ENCODE measurements at regions not wholly inside any gene's neighbourhood (a gene's known extent, or its start where the extent isn't known, plus 50 kb on each side); places are given as distances from the start of the nearest gene placed in this dataset.
"Not testable (repeated sequence)": the region's sequence is repeated elsewhere in the genome, so short reads cannot be mapped to it uniquely, and the experiment has no call there.

- TF ChIP-seq FOXA1 (IDR thresholded peaks at IDR 0.05) (no peak), SUZ12 (IDR thresholded peaks at IDR 0.05) (no peak), HDGF (IDR thresholded peaks at IDR 0.05; ENCODE audit: borderline replicate concordance) (no peak), FOXM1 (IDR thresholded peaks at IDR 0.05; ENCODE audit: borderline replicate concordance) (no peak), ELF4 (IDR thresholded peaks at IDR 0.05) (no peak), ZNF384 (IDR thresholded peaks at IDR 0.05) (no peak), FOXK2 (IDR thresholded peaks at IDR 0.05) (no peak), LEF1 (IDR thresholded peaks at IDR 0.05; ENCODE audit: borderline replicate concordance) (no peak), L3MBTL2 (conservative IDR thresholded peaks at IDR 0.05) (no peak), PKNOX1 (IDR thresholded peaks at IDR 0.05) (no peak), SP1 (IDR thresholded peaks at IDR 0.05) (no peak), CTBP1 (IDR thresholded peaks at IDR 0.05; ENCODE audit: borderline replicate concordance) (no peak)
- no peak for DNase-seq (ENCODE audit: extremely low spot score)
- ChIA-PET POLR2A (no interaction called here), CTCF (no interaction called here)
Observed at GRCh38 chr13:30535046-30535445, 69.3 kb upstream of the HMGB1 start.

GRCh38 chr13:30545320-30545719 lies 72.4 kb upstream of the USPL1 start:
- no peak for DNase-seq (ENCODE audit: extremely low spot score)
- CTCF ChIA-PET = no interaction called here
- TF ChIP-seq SUZ12 (IDR thresholded peaks at IDR 0.05) (no peak), PKNOX1 (IDR thresholded peaks at IDR 0.05) (no peak), BHLHE40 (IDR thresholded peaks at IDR 0.05; ENCODE audit: borderline replicate concordance) (no peak), L3MBTL2 (conservative IDR thresholded peaks at IDR 0.05) (no peak), SP1 (IDR thresholded peaks at IDR 0.05) (no peak), FOXK2 (IDR thresholded peaks at IDR 0.05) (no peak), FOXA1 (IDR thresholded peaks at IDR 0.05) (no peak), FOXM1 (IDR thresholded peaks at IDR 0.05; ENCODE audit: borderline replicate concordance) (no peak), ARNT (IDR thresholded peaks at IDR 0.05) (no peak)
- POLR2A ChIA-PET = no interaction called here

GRCh38 chr13:30548046-30548445 lies 69.7 kb upstream of the USPL1 start:
- POLR2A ChIA-PET; CTCF ChIA-PET; DNase-seq (ENCODE audit: extremely low spot score): not testable (repeated sequence)

GRCh38 chr13:30551189-30551588 lies 66.5 kb upstream of the USPL1 start:
- TF ChIP-seq CTBP1 (IDR thresholded peaks at IDR 0.05; ENCODE audit: borderline replicate concordance) = no peak
- no peak for TF ChIP-seq HDGF (IDR thresholded peaks at IDR 0.05; ENCODE audit: borderline replicate concordance)
- TF ChIP-seq FOXA1 (IDR thresholded peaks at IDR 0.05) = no peak
- no peak for TF ChIP-seq FOXM1 (IDR thresholded peaks at IDR 0.05; ENCODE audit: borderline replicate concordance)
- no peak for TF ChIP-seq BHLHE40 (IDR thresholded peaks at IDR 0.05; ENCODE audit: borderline replicate concordance)
- no peak for TF ChIP-seq TARDBP (IDR thresholded peaks at IDR 0.05)
- no peak for TF ChIP-seq L3MBTL2 (conservative IDR thresholded peaks at IDR 0.05)
- TF ChIP-seq LEF1 (IDR thresholded peaks at IDR 0.05; ENCODE audit: borderline replicate concordance) = no peak
- no peak for TF ChIP-seq ARNT (IDR thresholded peaks at IDR 0.05)
- no peak for TF ChIP-seq ZNF384 (IDR thresholded peaks at IDR 0.05)
- TF ChIP-seq PKNOX1 (IDR thresholded peaks at IDR 0.05) = no peak
- TF ChIP-seq ELF4 (IDR thresholded peaks at IDR 0.05) = no peak
- no peak for TF ChIP-seq FOXK2 (IDR thresholded peaks at IDR 0.05)
- TF ChIP-seq SUZ12 (IDR thresholded peaks at IDR 0.05) = no peak
- no peak for TF ChIP-seq NFRKB (IDR thresholded peaks at IDR 0.05)
- TF ChIP-seq SP1 (IDR thresholded peaks at IDR 0.05) = no peak
- DNase-seq (ENCODE audit: extremely low spot score) = peak; percentile 18
- CTCF ChIA-PET = no interaction called here
- POLR2A ChIA-PET = no interaction called here

- DNase-seq (ENCODE audit: extremely low spot score) = no peak
- POLR2A ChIA-PET = no interaction called here
- CTCF ChIA-PET = no interaction called here
- TF ChIP-seq FOXK2 (IDR thresholded peaks at IDR 0.05) (no peak), ARNT (IDR thresholded peaks at IDR 0.05) (no peak), ELF4 (IDR thresholded peaks at IDR 0.05) (no peak), L3MBTL2 (conservative IDR thresholded peaks at IDR 0.05) (no peak), SUZ12 (IDR thresholded peaks at IDR 0.05) (no peak), NFRKB (IDR thresholded peaks at IDR 0.05) (no peak), FOXM1 (IDR thresholded peaks at IDR 0.05; ENCODE audit: borderline replicate concordance) (no peak), BHLHE40 (IDR thresholded peaks at IDR 0.05; ENCODE audit: borderline replicate concordance) (no peak), ZNF384 (IDR thresholded peaks at IDR 0.05) (no peak), PKNOX1 (IDR thresholded peaks at IDR 0.05) (no peak), TARDBP (IDR thresholded peaks at IDR 0.05) (no peak), HDGF (IDR thresholded peaks at IDR 0.05; ENCODE audit: borderline replicate concordance) (no peak), SP1 (IDR thresholded peaks at IDR 0.05) (no peak), FOXA1 (IDR thresholded peaks at IDR 0.05) (no peak), CTBP1 (IDR thresholded peaks at IDR 0.05; ENCODE audit: borderline replicate concordance) (no peak)
Observed at GRCh38 chr13:30552567-30552966, 65.2 kb upstream of the USPL1 start.

- no peak for TF ChIP-seq PKNOX1 (IDR thresholded peaks at IDR 0.05)
- no peak for TF ChIP-seq ARNT (IDR thresholded peaks at IDR 0.05)
- no peak for TF ChIP-seq LEF1 (IDR thresholded peaks at IDR 0.05; ENCODE audit: borderline replicate concordance)
- TF ChIP-seq ELF4 (IDR thresholded peaks at IDR 0.05) = no peak
- TF ChIP-seq FOXK2 (IDR thresholded peaks at IDR 0.05) = no peak
- TF ChIP-seq L3MBTL2 (conservative IDR thresholded peaks at IDR 0.05) = no peak
- no peak for TF ChIP-seq FOXA1 (IDR thresholded peaks at IDR 0.05)
- TF ChIP-seq TARDBP (IDR thresholded peaks at IDR 0.05) = no peak
- TF ChIP-seq NFRKB (IDR thresholded peaks at IDR 0.05) = no peak
- TF ChIP-seq ZNF384 (IDR thresholded peaks at IDR 0.05) = no peak
- TF ChIP-seq HDGF (IDR thresholded peaks at IDR 0.05; ENCODE audit: borderline replicate concordance) = no peak
- TF ChIP-seq SUZ12 (IDR thresholded peaks at IDR 0.05) = no peak
- POLR2A ChIA-PET = no interaction called here
- CTCF ChIA-PET = no interaction called here
- DNase-seq (ENCODE audit: extremely low spot score) = no peak
Observed at GRCh38 chr13:30559274-30559673, 58.4 kb upstream of the USPL1 start.

Data from HEK293T (cell line).